RWPE2 (cell line): ENCODE measurements at regions not wholly inside any gene's neighbourhood (a gene's known extent, or its start where the extent isn't known, plus 50 kb on each side); places are given as distances from the start of the nearest gene placed in this dataset.
A peak's percentile ranks its signal among the peaks of the same experiment; 100 is the strongest.

Experiments
- ATAC-seq: fragments of 200-7000 bp; cut with Tn5 transposase; 3 replicates; pipeline ENCODE4 v1.9.1; 2021; ENCODE audit warnings: low read depth
- DNase-seq: peaks from one replicate; pipeline ENCODE4 v3.0.0-alpha.2; 2020; ENCODE audit warnings: low spot score
- H3K27ac ChIP-seq: fragments of 450-650 bp; 2 replicates; pipeline ENCODE4 v1.5.1; 2017; ENCODE audit warnings: mild to moderate bottlenecking; ENCODE audit not compliant: poor library complexity, severe bottlenecking
- H3K27me3 ChIP-seq: fragments of 250-450 bp; sonication (Bioruptor Pico); 2 replicates; pipeline ENCODE4 v1.5.1; 2021; ENCODE audit warnings: mild to moderate bottlenecking, moderate library complexity; ENCODE audit not compliant: insufficient read depth, poor library complexity, severe bottlenecking
- H3K36me3 ChIP-seq: fragments of 250-450 bp; sonication (Bioruptor Pico); 2 replicates; pipeline ENCODE4 v1.5.1; 2020; ENCODE audit warnings: low read depth, mild to moderate bottlenecking, moderate library complexity
- H3K4me1 ChIP-seq: fragments of 250-450 bp; sonication (Bioruptor Pico); 2 replicates; pipeline ENCODE4 v1.5.1; 2021; ENCODE audit warnings: mild to moderate bottlenecking, moderate library complexity; ENCODE audit not compliant: insufficient read depth, poor library complexity, severe bottlenecking
- H3K4me3 ChIP-seq: fragments of 250-450 bp; sonication (Bioruptor Pico); 2 replicates; pipeline ENCODE4 v1.5.1; 2021; ENCODE audit warnings: mild to moderate bottlenecking, moderate library complexity; ENCODE audit not compliant: severe bottlenecking
- H3K9me3 ChIP-seq: fragments of 250-450 bp; sonication (Bioruptor Pico); 2 replicates; pipeline ENCODE4 v1.5.1; 2021; ENCODE audit warnings: mild to moderate bottlenecking, moderate library complexity; ENCODE audit not compliant: severe bottlenecking
- TF ChIP-seq, protein P1 (sequence below): fragments of 450-650 bp; IDR thresholded peaks from one replicate; pipeline ENCODE4 v1.5.1; 2017; ENCODE audit warnings: mild to moderate bottlenecking, moderate library complexity; ENCODE audit not compliant: poor library complexity, severe bottlenecking

DNA sequence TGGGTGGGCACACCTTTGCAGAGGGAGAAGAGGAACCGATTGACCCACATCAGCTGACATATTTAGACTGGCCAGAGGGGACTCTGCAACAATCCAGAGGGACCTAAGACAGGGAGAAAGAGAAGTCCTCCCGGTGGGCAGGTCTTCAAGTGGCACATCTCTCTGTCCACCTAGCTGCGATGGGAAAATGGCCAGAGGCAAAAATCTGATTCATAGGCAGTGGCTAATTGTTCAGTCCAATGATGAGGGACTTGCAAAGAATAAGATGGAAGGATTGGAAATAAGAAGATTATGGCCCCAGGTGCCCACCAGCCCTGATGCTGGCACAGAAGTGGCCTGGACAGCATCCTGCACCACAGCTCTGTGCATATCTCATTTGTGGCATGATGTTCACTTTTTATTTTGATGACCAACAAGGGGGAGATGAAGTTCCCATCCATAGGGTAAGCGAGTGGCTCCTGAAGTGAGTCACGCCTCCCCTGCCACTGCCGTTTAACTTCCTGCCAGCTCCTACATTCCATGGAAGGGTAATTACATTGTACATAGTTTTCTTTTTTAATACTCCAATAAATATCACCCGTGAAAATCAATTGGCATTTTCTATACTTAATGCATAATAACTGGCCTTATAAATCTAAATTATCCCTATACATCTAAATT, 659.6 kb downstream of the MATN1 start:
- ATAC-seq (0 out of 3 replicates have a peak, but pooled peaks have one; percentile 47), DNase-seq (no peak)
- Histone ChIP-seq H3K36me3 (no peaks in the 10 kb centered on the region), H3K27ac (no peak overlapping the region), H3K4me3 (no peak overlapping the region), H3K4me1 (peaks cover 10% of the 10 kb centered on the region), H3K27me3 (no peaks in the 10 kb centered on the region), H3K9me3 (no peaks in the 10 kb centered on the region)
- TF ChIP-seq, protein P1, sequence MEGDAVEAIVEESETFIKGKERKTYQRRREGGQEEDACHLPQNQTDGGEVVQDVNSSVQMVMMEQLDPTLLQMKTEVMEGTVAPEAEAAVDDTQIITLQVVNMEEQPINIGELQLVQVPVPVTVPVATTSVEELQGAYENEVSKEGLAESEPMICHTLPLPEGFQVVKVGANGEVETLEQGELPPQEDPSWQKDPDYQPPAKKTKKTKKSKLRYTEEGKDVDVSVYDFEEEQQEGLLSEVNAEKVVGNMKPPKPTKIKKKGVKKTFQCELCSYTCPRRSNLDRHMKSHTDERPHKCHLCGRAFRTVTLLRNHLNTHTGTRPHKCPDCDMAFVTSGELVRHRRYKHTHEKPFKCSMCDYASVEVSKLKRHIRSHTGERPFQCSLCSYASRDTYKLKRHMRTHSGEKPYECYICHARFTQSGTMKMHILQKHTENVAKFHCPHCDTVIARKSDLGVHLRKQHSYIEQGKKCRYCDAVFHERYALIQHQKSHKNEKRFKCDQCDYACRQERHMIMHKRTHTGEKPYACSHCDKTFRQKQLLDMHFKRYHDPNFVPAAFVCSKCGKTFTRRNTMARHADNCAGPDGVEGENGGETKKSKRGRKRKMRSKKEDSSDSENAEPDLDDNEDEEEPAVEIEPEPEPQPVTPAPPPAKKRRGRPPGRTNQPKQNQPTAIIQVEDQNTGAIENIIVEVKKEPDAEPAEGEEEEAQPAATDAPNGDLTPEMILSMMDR, result no peak

DNA sequence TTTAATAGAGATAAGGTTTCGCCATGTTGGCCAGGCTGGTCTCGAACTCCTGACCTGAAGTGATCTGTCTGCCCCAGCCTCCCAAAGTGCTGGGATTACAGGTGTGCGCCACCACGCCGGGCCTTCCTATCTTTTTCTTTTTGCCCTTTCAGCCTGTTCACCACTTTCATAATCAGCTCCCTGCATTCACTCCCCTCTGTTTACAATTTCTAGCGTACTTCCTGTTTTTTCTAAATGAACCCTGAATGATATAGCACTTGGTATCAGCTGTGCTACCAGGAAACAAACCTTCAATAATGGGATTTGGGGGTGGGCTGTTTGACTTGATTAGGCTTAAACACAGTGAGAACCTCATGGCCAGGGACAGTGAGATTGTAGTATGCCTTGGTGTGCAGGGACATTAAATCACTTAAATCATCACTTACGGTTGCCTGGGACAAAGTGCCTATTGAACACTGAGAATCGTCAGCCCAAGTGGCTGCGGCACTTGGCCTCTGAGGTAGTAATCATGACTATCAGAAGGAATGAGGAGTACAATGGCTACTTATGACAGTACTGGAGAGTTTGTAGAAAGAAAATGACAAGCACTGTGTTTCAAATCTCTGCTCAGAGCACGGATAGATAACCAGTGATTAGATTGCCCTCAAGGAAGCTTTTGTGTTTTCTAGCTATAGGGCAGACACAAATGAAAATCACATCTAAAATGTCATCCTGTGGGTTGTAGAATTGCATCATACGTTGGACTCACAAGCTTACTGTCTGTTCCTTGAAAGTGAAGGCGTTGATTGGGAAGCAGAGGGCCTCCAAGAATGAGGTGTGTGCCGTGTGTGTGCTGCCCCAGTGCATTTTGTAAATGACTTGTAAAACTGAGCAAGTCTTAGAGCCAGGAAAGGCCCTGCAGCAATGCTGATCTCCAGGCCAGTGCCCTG, 661.8 kb downstream of the MATN1 start:
- H3K27me3 ChIP-seq, result no peaks in the 10 kb centered on the region
- ATAC-seq (no peak), DNase-seq (no peak)
- H3K9me3 ChIP-seq, result no peaks in the 10 kb centered on the region
- H3K36me3 ChIP-seq, result no peaks in the 10 kb centered on the region
- no peak overlapping the region for H3K27ac ChIP-seq
- TF ChIP-seq, protein P1, result no peak
- no peak overlapping the region for H3K4me3 ChIP-seq
- H3K4me1 ChIP-seq, result peaks cover 16% of the 10 kb centered on the region

DNA sequence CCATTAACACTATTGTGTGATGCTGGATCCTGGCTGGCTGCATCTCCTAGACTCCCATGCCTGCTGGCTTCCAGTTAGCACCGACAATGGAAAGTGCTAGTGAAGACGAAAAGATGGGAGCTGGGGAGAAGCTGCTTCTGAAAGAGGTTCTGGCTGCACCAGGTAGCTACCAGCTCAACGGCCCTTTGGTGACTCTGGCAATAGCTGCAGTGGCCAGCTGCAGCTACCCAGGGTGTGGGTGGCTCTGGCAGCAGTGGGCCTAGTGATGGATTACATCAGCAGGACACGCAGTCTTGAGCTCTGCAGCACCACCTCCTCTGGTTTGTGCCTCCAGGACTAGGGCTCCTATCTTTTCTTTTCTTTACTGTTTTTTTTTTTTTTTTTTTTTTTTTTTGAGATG, 662.6 kb downstream of the MATN1 start:
- Histone ChIP-seq H3K27me3 (no peaks in the 10 kb centered on the region), H3K9me3 (no peaks in the 10 kb centered on the region), H3K4me1 (peaks cover 16% of the 10 kb centered on the region), H3K27ac (no peak overlapping the region), H3K36me3 (no peaks in the 10 kb centered on the region), H3K4me3 (no peak overlapping the region)
- DNase-seq (no peak), ATAC-seq (no peak)
- TF ChIP-seq, protein P1, result no peak

DNA sequence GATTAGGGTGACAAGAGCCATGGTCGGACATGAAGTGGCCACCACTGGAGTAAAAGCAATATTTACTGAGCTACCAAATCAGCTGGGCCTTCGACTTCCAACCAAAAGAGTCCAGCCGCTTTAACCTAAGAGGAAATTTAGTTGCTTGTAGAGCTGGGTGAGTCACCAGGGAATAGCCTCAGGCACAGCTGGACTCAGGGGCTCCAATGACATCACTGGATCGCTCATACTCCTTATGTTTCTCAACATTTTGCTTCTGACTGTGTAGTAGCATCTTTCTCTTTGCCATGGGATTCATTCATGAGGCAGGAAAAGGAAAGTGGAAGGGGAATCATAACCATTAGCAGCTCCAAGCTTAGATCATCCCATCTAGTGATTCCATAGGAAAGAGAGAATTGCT, 664.4 kb downstream of the MATN1 start:
- TF ChIP-seq, protein P1, result no peak
- ATAC-seq, result peak; percentile 87
- Histone ChIP-seq H3K27ac (peak overlapping the region; percentile 71), H3K27me3 (peaks cover 7% of the 10 kb centered on the region), H3K9me3 (no peaks in the 10 kb centered on the region), H3K4me1 (peaks cover 13% of the 10 kb centered on the region), H3K36me3 (no peaks in the 10 kb centered on the region), H3K4me3 (no peak overlapping the region)
- peak; percentile 90 for DNase-seq
